OCI-LY1 (cell line): ENCODE measurements at regions not wholly inside any gene's neighbourhood (a gene's known extent, or its start where the extent isn't known, plus 50 kb on each side); places are given as distances from the start of the nearest gene placed in this dataset.

ENCODE experiments used
- H2AFZ ChIP-seq: fragments of 200-600 bp; sonication (generic), shearing (Covaris generic); 2 replicates; pipeline ENCODE4 v1.6.0; 2014; ENCODE audit warnings: antibody characterized with exemption, mild to moderate bottlenecking, low read length
- H3F3A ChIP-seq: fragments of 200-600 bp; sonication (generic), shearing (Covaris generic); 2 replicates; pipeline ENCODE4 v1.6.0; 2014; ENCODE audit warnings: mild to moderate bottlenecking, antibody characterized with exemption, low read length, moderate library complexity; ENCODE audit not compliant: insufficient read depth
- H3K27ac ChIP-seq: fragments of 200-600 bp; sonication (generic); 2 replicates; pipeline ENCODE4 v1.5.1; 2014; ENCODE audit warnings: low read length, mixed run types, mild to moderate bottlenecking, low read depth; ENCODE audit not compliant: poor library complexity, severe bottlenecking
- H3K27me3 ChIP-seq: fragments of 200-600 bp; sonication (generic); 2 replicates; pipeline ENCODE4 v1.6.0; 2014; ENCODE audit warnings: antibody characterized with exemption, mild to moderate bottlenecking, low read length, moderate library complexity; ENCODE audit not compliant: insufficient read depth
- H3K36me3 ChIP-seq: fragments of 200-600 bp; sonication (generic); 2 replicates; pipeline ENCODE4 v1.6.1; 2014; ENCODE audit warnings: mild to moderate bottlenecking, antibody characterized with exemption, low read length, moderate library complexity, mixed read lengths; ENCODE audit not compliant: insufficient read depth
- H3K4me1 ChIP-seq: fragments of 200-600 bp; sonication (generic); 2 replicates; pipeline ENCODE4 v1.5.1; 2014; ENCODE audit warnings: mild to moderate bottlenecking, low read length, moderate library complexity; ENCODE audit not compliant: insufficient read depth, severe bottlenecking
- H3K4me2 ChIP-seq: fragments of 200-600 bp; sonication (generic), shearing (Covaris generic); 2 replicates; pipeline ENCODE4 v1.6.1; 2014; ENCODE audit warnings: low read length
- H3K4me3 ChIP-seq: fragments of 200-600 bp; sonication (generic); 2 replicates; pipeline ENCODE4 v1.5.1; 2014; ENCODE audit warnings: low read length, low read depth, mild to moderate bottlenecking, mixed read lengths; ENCODE audit not compliant: poor library complexity, severe bottlenecking
- H3K79me2 ChIP-seq: fragments of 200-600 bp; shearing (Covaris generic); 2 replicates; pipeline ENCODE4 v1.6.1; 2016; ENCODE audit warnings: mixed run types, low read length, mixed read lengths; ENCODE audit not compliant: insufficient read depth
- H3K9ac ChIP-seq: fragments of 200-600 bp; sonication (generic), shearing (Covaris generic); 2 replicates; pipeline ENCODE4 v1.6.1; 2014; ENCODE audit warnings: mild to moderate bottlenecking, low read length, mixed read lengths
- H3K9me2 ChIP-seq: fragments of 200-600 bp; sonication (generic), shearing (Covaris generic); 2 replicates; pipeline ENCODE4 v1.6.1; 2014; ENCODE audit warnings: low read depth, mild to moderate bottlenecking, low read length, mixed read lengths
- H3K9me3 ChIP-seq: fragments of 200-600 bp; shearing (Covaris generic); 2 replicates; pipeline ENCODE4 v1.6.1; 2014; ENCODE audit warnings: low read length, mixed read lengths
- H4K20me1 ChIP-seq: fragments of 200-600 bp; sonication (generic), shearing (Covaris generic); 2 replicates; pipeline ENCODE4 v1.6.0; 2016; ENCODE audit warnings: mild to moderate bottlenecking, low read length; ENCODE audit not compliant: insufficient read depth
- CTCF ChIP-seq: fragments of 200-600 bp; sonication (generic), shearing (Covaris generic); IDR thresholded peaks from 2 replicates; pipeline ENCODE4 v1.5.1; 2017; ENCODE audit warnings: mild to moderate bottlenecking, antibody characterized with exemption, low read length, moderate library complexity, mixed read lengths
- EZH2 ChIP-seq: fragments of 200-600 bp; sonication (generic), shearing (Covaris generic); IDR thresholded peaks from 2 replicates; pipeline ENCODE4 v1.8.0; 2017; ENCODE audit warnings: borderline replicate concordance, mixed run types, mild to moderate bottlenecking, antibody characterized with exemption, low read length, moderate library complexity, mixed read lengths

DNA sequence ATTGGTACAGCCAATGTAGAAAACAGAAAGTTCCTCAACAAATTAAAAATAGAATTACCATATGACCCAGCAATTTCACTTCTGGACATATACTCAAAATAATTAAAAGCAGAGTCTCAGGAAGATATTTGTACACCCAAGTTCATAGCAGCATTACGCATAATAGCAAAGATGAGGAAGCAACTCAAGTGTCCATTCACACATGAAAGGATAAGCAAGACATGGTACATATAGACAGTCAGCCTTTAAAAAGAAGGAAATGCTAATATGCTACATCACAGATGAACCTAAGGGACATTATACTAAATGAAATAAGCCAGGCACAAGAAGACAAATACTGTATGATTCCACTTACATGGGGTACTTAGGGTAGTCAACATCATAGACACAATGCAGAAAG is 76.7 kb downstream of the ANXA2R start:
- Histone ChIP-seq H3K4me3 (no peak overlapping the region), H3K27me3 (0 out of 2 replicates have a peak, but pooled peaks cover 5% of the 10 kb centered on the region), H3F3A (no peaks in the 10 kb centered on the region), H3K36me3 (no peaks in the 10 kb centered on the region), H3K9me2 (no peaks in the 10 kb centered on the region), H3K9ac (no peak overlapping the region), H3K9me3 (no peaks in the 10 kb centered on the region), H3K27ac (no peak overlapping the region), H3K4me2 (no peak overlapping the region), H3K4me1 (no peaks in the 10 kb centered on the region), H2AFZ (no peak overlapping the region), H3K79me2 (no peaks in the 10 kb centered on the region), H4K20me1 (no peaks in the 10 kb centered on the region)
- TF ChIP-seq EZH2, result no peak
- no peak for TF ChIP-seq CTCF

DNA sequence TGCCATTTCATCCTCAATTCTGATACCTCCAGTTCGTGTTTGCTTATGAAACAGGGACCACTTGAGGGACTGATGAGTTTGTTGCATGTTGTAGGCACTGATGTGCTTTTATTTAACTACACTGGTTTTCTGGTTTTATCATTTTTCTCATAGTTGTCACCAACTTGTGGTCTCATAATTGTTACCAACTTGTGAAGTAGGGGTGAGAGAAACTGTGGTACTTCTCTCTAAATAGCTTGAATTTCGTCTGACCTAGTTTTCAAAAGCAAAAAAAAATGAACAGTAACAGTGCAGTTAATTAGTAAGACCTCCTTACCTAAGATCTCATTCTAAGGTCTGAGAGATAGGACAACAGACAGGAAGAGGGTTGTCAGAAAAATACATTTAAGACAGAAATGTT is 78.0 kb downstream of the ANXA2R start:
- H2AFZ ChIP-seq, result no peak overlapping the region
- TF ChIP-seq CTCF, result no peak
- TF ChIP-seq EZH2, result no peak
- H3K27ac ChIP-seq, result no peak overlapping the region
- H3K9me2 ChIP-seq, result no peaks in the 10 kb centered on the region
- H3K4me3 ChIP-seq, result no peak overlapping the region
- H3K4me1 ChIP-seq, result no peaks in the 10 kb centered on the region
- H3K36me3 ChIP-seq, result no peaks in the 10 kb centered on the region
- 0 out of 2 replicates have a peak, but pooled peaks cover 5% of the 10 kb centered on the region for H3K27me3 ChIP-seq
- H3K4me2 ChIP-seq, result no peak overlapping the region
- no peaks in the 10 kb centered on the region for H4K20me1 ChIP-seq
- H3K9me3 ChIP-seq, result no peaks in the 10 kb centered on the region
- H3K79me2 ChIP-seq, result no peaks in the 10 kb centered on the region
- H3F3A ChIP-seq, result no peaks in the 10 kb centered on the region
- no peak overlapping the region for H3K9ac ChIP-seq

DNA sequence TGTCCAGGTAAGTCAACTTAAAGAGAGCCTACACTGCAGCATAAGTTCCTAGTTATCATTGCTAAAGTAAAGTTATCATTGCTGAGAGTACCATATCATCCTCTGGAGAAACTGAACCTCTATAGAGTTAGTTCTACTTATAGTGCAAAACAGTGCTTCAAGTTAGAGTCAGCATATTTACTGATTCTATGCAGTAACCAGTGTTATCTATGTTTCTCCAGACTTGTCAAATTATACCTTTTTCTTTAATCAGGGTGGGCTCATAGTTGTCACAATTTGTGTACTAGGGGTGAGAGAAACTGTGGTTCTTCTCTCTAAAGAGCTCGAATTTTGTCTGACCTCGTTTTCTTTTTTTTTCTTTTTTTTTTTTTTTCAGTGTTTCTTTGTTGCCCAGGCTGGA is 79.6 kb downstream of the ANXA2R start:
- Histone ChIP-seq H3K27me3 (0 out of 2 replicates have a peak, but pooled peaks cover 5% of the 10 kb centered on the region), H3F3A (no peaks in the 10 kb centered on the region), H3K36me3 (no peaks in the 10 kb centered on the region), H3K9me3 (no peaks in the 10 kb centered on the region), H4K20me1 (no peaks in the 10 kb centered on the region), H3K27ac (no peak overlapping the region), H3K79me2 (no peaks in the 10 kb centered on the region), H3K9ac (no peak overlapping the region), H3K4me1 (no peaks in the 10 kb centered on the region), H3K4me3 (no peak overlapping the region), H3K4me2 (no peak overlapping the region), H2AFZ (no peak overlapping the region), H3K9me2 (no peaks in the 10 kb centered on the region)
- TF ChIP-seq EZH2, result no peak
- no peak for TF ChIP-seq CTCF
